ENCODE measurements at regions not wholly inside any gene's neighbourhood (a gene's known extent, or its start where the extent isn't known, plus 50 kb on each side); places are given as distances from the start of the nearest gene placed in this dataset.

GRCh38 chrX:23187819-23188218 lies 146.8 kb upstream of the PTCHD1 start:
- TF ChIP-seq CTCF (IDR thresholded peaks at IDR 0.05; ENCODE audit: insufficient read depth, low read length, poor library complexity, severe bottlenecking) = no peak
- Histone ChIP-seq H3K36me3 (ENCODE audit: control insufficient read depth, insufficient read depth, low read length) (no peaks in the 10 kb centered on the region), H3K4me3 (replicated peaks; ENCODE audit: low read depth, low read length) (no peak overlapping the region), H3K27me3 (replicated peaks; ENCODE audit: control insufficient read depth, insufficient read depth, low read length) (no peaks in the 10 kb centered on the region)
- DNase-seq (ENCODE audit: extremely low read depth, insufficient read length) = no peak

- H3K36me3 ChIP-seq (ENCODE audit: control insufficient read depth, insufficient read depth, low read length) = no peaks in the 10 kb centered on the region
- DNase-seq (ENCODE audit: extremely low read depth, insufficient read length) = no peak
- no peaks in the 10 kb centered on the region for H3K27me3 ChIP-seq (replicated peaks; ENCODE audit: control insufficient read depth, insufficient read depth, low read length)
- H3K4me3 ChIP-seq (replicated peaks; ENCODE audit: low read depth, low read length) = no peak overlapping the region
- no peak for TF ChIP-seq CTCF (IDR thresholded peaks at IDR 0.05; ENCODE audit: insufficient read depth, low read length, poor library complexity, severe bottlenecking)
Observed at GRCh38 chrX:23194885-23195554, 139.6 kb upstream of the PTCHD1 start.

- DNase-seq (ENCODE audit: extremely low read depth, insufficient read length) = no peak
- Histone ChIP-seq H3K36me3 (ENCODE audit: control insufficient read depth, insufficient read depth, low read length) (no peaks in the 10 kb centered on the region), H3K27me3 (replicated peaks; ENCODE audit: control insufficient read depth, insufficient read depth, low read length) (no peaks in the 10 kb centered on the region), H3K4me3 (replicated peaks; ENCODE audit: low read depth, low read length) (no peak overlapping the region)
- TF ChIP-seq CTCF (IDR thresholded peaks at IDR 0.05; ENCODE audit: insufficient read depth, low read length, poor library complexity, severe bottlenecking) = no peak
Observed at GRCh38 chrX:23195761-23196160, 138.9 kb upstream of the PTCHD1 start.

- no peak for DNase-seq (ENCODE audit: extremely low read depth, insufficient read length)
- TF ChIP-seq CTCF (IDR thresholded peaks at IDR 0.05; ENCODE audit: insufficient read depth, low read length, poor library complexity, severe bottlenecking) = no peak
- Histone ChIP-seq H3K4me3 (replicated peaks; ENCODE audit: low read depth, low read length) (no peak overlapping the region), H3K27me3 (replicated peaks; ENCODE audit: control insufficient read depth, insufficient read depth, low read length) (no peaks in the 10 kb centered on the region), H3K36me3 (ENCODE audit: control insufficient read depth, insufficient read depth, low read length) (no peaks in the 10 kb centered on the region)
Observed at GRCh38 chrX:23201706-23202105, 132.9 kb upstream of the PTCHD1 start.

- Histone ChIP-seq H3K36me3 (ENCODE audit: control insufficient read depth, insufficient read depth, low read length) (no peaks in the 10 kb centered on the region), H3K4me3 (replicated peaks; ENCODE audit: low read depth, low read length) (no peak overlapping the region), H3K27me3 (replicated peaks; ENCODE audit: control insufficient read depth, insufficient read depth, low read length) (no peaks in the 10 kb centered on the region)
- DNase-seq (ENCODE audit: extremely low read depth, insufficient read length) = no peak
- TF ChIP-seq CTCF (IDR thresholded peaks at IDR 0.05; ENCODE audit: insufficient read depth, low read length, poor library complexity, severe bottlenecking) = no peak
Observed at GRCh38 chrX:23202326-23202725, 132.3 kb upstream of the PTCHD1 start.

- Histone ChIP-seq H3K27me3 (replicated peaks; ENCODE audit: control insufficient read depth, insufficient read depth, low read length) (no peaks in the 10 kb centered on the region), H3K4me3 (replicated peaks; ENCODE audit: low read depth, low read length) (no peak overlapping the region), H3K36me3 (ENCODE audit: control insufficient read depth, insufficient read depth, low read length) (no peaks in the 10 kb centered on the region)
- no peak for TF ChIP-seq CTCF (IDR thresholded peaks at IDR 0.05; ENCODE audit: insufficient read depth, low read length, poor library complexity, severe bottlenecking)
- DNase-seq (ENCODE audit: extremely low read depth, insufficient read length) = no peak
Observed at GRCh38 chrX:23223169-23223568, 111.5 kb upstream of the PTCHD1 start.
